Stomach (tissue), 8 donors: ENCODE measurements at regions not wholly inside any gene's neighbourhood (a gene's known extent, or its start where the extent isn't known, plus 50 kb on each side); places are given as distances from the start of the nearest gene placed in this dataset.
A peak's percentile ranks its signal among the peaks of the same experiment; 100 is the strongest.

Experiments
- DNase-seq, 2 donors: peaks; one replicate each; pipeline versions ENCODE4 v3.0.0 to v3.0.0-alpha.2; 2013 to 2019
- H3K27ac ChIP-seq, 5 donors: fragments of 200-600 bp in 4 of 5; sonication (generic) in 4 of 5; one replicate each; pipeline ENCODE4 v1.5.1; 2013 to 2019; ENCODE audit warnings: mild to moderate bottlenecking in 1 of 5, moderate library complexity in 1 of 5
- H3K27me3 ChIP-seq, 3 donors: fragments of 200-600 bp; sonication (generic); one replicate each; pipeline ENCODE4 v1.5.1; 2017 to 2019; ENCODE audit warnings: mixed run types in 1 of 3
- H3K36me3 ChIP-seq, 4 donors: fragments of 200-600 bp; sonication (generic); 1 replicate in 3 of 4; 2 replicates in 1 of 4; pipeline ENCODE4 v1.5.1; 2016 to 2019
- H3K4me1 ChIP-seq, 4 donors: fragments of 200-600 bp; sonication (generic); one replicate each; pipeline ENCODE4 v1.5.1; 2016 to 2019
- H3K4me3 ChIP-seq, 4 donors: fragments of 200-600 bp; sonication (generic) in 3 of 4; one replicate each; pipeline ENCODE4 v1.5.1; 2016 to 2019; ENCODE audit warnings: mild to moderate bottlenecking in 1 of 4
- H3K9me3 ChIP-seq, 4 donors: fragments of 200-600 bp; sonication (generic); one replicate each; pipeline ENCODE4 v1.5.1; 2016 to 2019
- CTCF ChIP-seq, 7 experiments: fragments of 450-650 bp in 4 of 7; fragments of 200-600 bp in 3 of 7; sonication (generic) in 3 of 7; IDR thresholded peaks; one replicate each; pipeline ENCODE4 v1.5.1; 2016 to 2019; ENCODE audit warnings: antibody characterized with exemption in 7 of 7, control low read depth in 2 of 7, mild to moderate bottlenecking in 1 of 7
- EP300 ChIP-seq: sonication (generic); formaldehyde crosslinking; IDR thresholded peaks from one replicate; pipeline ENCODE4 v1.6.1; 2017; ENCODE audit warnings: antibody characterized with exemption
- POLR2A ChIP-seq, 4 donors: fragments of 450-650 bp; IDR thresholded peaks; one replicate each; pipeline ENCODE4 v1.6.1; 2016; ENCODE audit warnings: antibody characterized with exemption in 4 of 4, control low read depth in 2 of 4, mild to moderate bottlenecking in 1 of 4, moderate library complexity in 1 of 4
- POLR2AphosphoS5 ChIP-seq, 3 donors: sonication (generic); formaldehyde crosslinking; IDR thresholded peaks; one replicate each; pipeline ENCODE4 v1.6.1; 2016; ENCODE audit warnings: antibody characterized with exemption in 3 of 3
- WGBS, 5 donors: extraction: QIAGEN DNeasy Blood & Tissue Kit in 3 of 5; methylation state at CpG; one replicate each; pipeline versions ENCODE4 v1.1.5 to v1.1.7; 2013 to 2018; 5-methylcytosine and 5-hydroxymethylcytosine counted together
- intact Hi-C: fragments of 100-400 bp; cut with DNase I; formaldehyde crosslinking; loops from one replicate; pipeline ENCODE4 v1.15.1; 2023; ENCODE audit warnings: low total_unique reads
- donor health status: healthy with polysubstance abuse.
- donor health status: Bipolar disorder and iron deficiency.
- donor health status: healthy.

DNA sequence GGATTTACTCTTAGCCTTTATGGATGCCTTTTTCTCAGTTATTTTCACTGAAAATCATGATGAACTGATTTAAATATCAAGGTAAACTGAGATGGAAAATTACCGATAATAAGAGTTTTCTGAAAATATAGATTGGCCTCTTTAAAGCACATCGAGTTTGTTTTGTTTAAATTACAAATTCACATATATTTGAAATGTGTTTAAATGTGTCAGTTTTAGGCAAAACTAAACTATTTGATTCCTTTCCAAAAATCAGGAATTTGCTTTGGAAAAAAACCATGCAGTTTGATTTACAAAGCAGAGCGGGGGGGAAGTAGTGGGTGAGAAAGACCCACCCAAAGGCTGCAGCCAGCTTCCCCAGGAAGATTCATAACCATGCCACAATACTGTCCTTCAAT lies 52.0 kb upstream of the EML4 start:
- intact Hi-C loops = no loop called here

DNA sequence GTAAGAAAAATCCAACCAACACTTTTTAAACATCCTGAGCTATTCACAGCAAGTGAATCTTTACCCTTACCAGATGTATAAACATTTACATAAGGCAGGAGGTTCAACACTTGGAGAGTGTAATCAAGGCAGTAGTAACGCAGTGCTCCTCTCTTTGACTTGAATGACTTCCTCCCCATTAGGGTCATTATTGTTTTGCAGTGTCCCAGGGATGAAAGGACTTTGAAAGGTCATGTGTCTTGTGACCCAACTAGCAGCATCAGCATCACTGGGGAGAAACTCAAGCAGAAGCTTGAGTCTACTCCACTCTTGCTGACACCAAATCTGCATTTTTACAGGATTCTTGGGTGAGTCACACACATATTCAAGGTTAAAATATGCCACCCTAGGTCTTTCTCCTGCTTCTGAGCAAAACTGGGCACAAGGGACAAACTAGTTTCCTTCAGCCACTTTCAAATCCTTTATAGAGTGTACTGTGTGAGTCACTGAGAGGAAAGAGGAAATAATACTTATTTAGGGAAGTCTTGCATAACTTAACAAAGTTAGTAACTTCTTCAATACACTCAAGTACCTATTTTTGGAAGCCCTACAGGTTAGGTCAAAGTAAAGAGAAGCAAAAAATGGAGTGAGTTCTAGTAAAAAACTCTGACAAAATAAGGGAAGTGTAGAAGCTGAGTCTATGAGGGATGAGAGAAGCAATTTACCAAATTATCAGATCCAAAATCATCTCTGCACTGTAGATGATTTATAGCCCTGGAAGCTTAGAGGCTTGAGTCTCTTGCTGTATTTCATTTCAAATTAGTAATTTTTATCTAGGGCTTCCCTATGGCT lies 51.0 kb upstream of the EML4 start:
- Histone ChIP-seq H3K27ac (peak overlapping the region in 4 of 5 donors; percentile 56 to 66 (median 58)), H3K4me1 (peaks cover 0 to 23% (median 15%) of the 10 kb centered on the region in 4 donors), H3K9me3 (no peaks in the 10 kb centered on the region), H3K27me3 (no peaks in the 10 kb centered on the region), H3K36me3 (no peaks in the 10 kb centered on the region), H3K4me3 (no peak overlapping the region)
- intact Hi-C loops = no loop called here
- DNase-seq = peak in 1 of 2 donors; percentile 57
- WGBS, 5 donors = 5 to 33% (median 17%) methylated on average over 1 of the region's 1 CpG
- TF ChIP-seq POLR2A (IDR thresholded peaks at IDR 0.05) (no peak), CTCF (IDR thresholded peaks at IDR 0.05) (no peak), EP300 (no peak), POLR2AphosphoS5 (IDR thresholded peaks at IDR 0.05) (peak in 1 of 3 donors; percentile 44)

More for the DNA sequence above, 52.0 kb upstream of the EML4 start:
- Histone ChIP-seq H3K36me3 (no peaks in the 10 kb centered on the region), H3K27me3 (no peaks in the 10 kb centered on the region), H3K27ac (peak overlapping the region in 1 of 5 donors; percentile 66), H3K4me3 (no peak overlapping the region), H3K4me1 (peaks cover 0 to 23% (median 15%) of the 10 kb centered on the region in 4 donors), H3K9me3 (no peaks in the 10 kb centered on the region)
- 75 to 85% (median 82%) methylated on average over 3 of the region's 3 CpGs for WGBS, 5 donors
- no peak for TF ChIP-seq CTCF (IDR thresholded peaks at IDR 0.05)
- no peak for TF ChIP-seq POLR2A (IDR thresholded peaks at IDR 0.05)
- no peak for TF ChIP-seq EP300
- TF ChIP-seq POLR2AphosphoS5 (IDR thresholded peaks at IDR 0.05) = no peak
- DNase-seq = no peak

GRCh38 chr2:42118754-42119569 lies 50.2 kb upstream of the EML4 start:
- Histone ChIP-seq H3K9me3 (no peaks in the 10 kb centered on the region), H3K27me3 (no peaks in the 10 kb centered on the region), H3K4me3 (no peak overlapping the region), H3K36me3 (no peaks in the 10 kb centered on the region), H3K4me1 (peaks cover 0 to 23% (median 15%) of the 10 kb centered on the region in 4 donors), H3K27ac (peak overlapping the region in 3 of 5 donors; percentile 56 to 66 (median 61))
- DNase-seq = no peak
- intact Hi-C loops = no loop called here
- TF ChIP-seq CTCF (IDR thresholded peaks at IDR 0.05) (no peak), POLR2A (IDR thresholded peaks at IDR 0.05) (no peak), EP300 (no peak), POLR2AphosphoS5 (IDR thresholded peaks at IDR 0.05) (no peak)
- 71 to 80% (median 75%) methylated on average over 6 of the region's 6 CpGs for WGBS, 5 donors
